ENCODE measurements at regions not wholly inside any gene's neighbourhood (a gene's known extent, or its start where the extent isn't known, plus 50 kb on each side); places are given as distances from the start of the nearest gene placed in this dataset.

- Histone ChIP-seq H3K79me2 (ENCODE audit: insufficient read depth, low read depth) (no peaks in the 10 kb centered on the region), H3K27me3 (ENCODE audit: insufficient read depth, low read depth) (no peaks in the 10 kb centered on the region), H3K27ac (no peak overlapping the region), H2AFZ (ENCODE audit: low read depth) (no peak overlapping the region), H3K4me1 (ENCODE audit: low read depth, poor library complexity, severe bottlenecking) (peaks cover 5% of the 10 kb centered on the region), H3K4me2 (no peak overlapping the region), H3K36me3 (ENCODE audit: insufficient read depth) (no peaks in the 10 kb centered on the region), H4K20me1 (ENCODE audit: insufficient read depth) (no peaks in the 10 kb centered on the region), H3K9ac (no peak overlapping the region), H3K4me3 (IDR thresholded peaks at IDR 0.05; ENCODE audit: insufficient read depth, low read depth, low read length) (no peak overlapping the region)
- TF ChIP-seq CTCF (conservative IDR thresholded peaks at IDR 0.05; ENCODE audit: low read depth, low read length), result no peak
Measured at GRCh38 chr1:84090447-84091245, 53.4 kb upstream of the PRKACB start.

GRCh38 chr1:84089867-84090266 is 54.2 kb upstream of the PRKACB start:
- Histone ChIP-seq H3K36me3 (ENCODE audit: insufficient read depth) (no peaks in the 10 kb centered on the region), H3K4me2 (no peak overlapping the region), H3K27me3 (ENCODE audit: insufficient read depth, low read depth) (no peaks in the 10 kb centered on the region), H3K27ac (no peak overlapping the region), H2AFZ (ENCODE audit: low read depth) (no peak overlapping the region), H3K9ac (no peak overlapping the region), H3K4me3 (IDR thresholded peaks at IDR 0.05; ENCODE audit: insufficient read depth, low read depth, low read length) (no peak overlapping the region), H4K20me1 (ENCODE audit: insufficient read depth) (no peaks in the 10 kb centered on the region), H3K79me2 (ENCODE audit: insufficient read depth, low read depth) (no peaks in the 10 kb centered on the region), H3K4me1 (ENCODE audit: low read depth, poor library complexity, severe bottlenecking) (peaks cover 5% of the 10 kb centered on the region)
- TF ChIP-seq CTCF (conservative IDR thresholded peaks at IDR 0.05; ENCODE audit: low read depth, low read length), result no peak

GRCh38 chr1:84089465-84089864 is 54.6 kb upstream of the PRKACB start:
- H3K4me3 ChIP-seq (IDR thresholded peaks at IDR 0.05; ENCODE audit: insufficient read depth, low read depth, low read length), result no peak overlapping the region
- no peak overlapping the region for H3K27ac ChIP-seq
- H3K9ac ChIP-seq, result no peak overlapping the region
- no peaks in the 10 kb centered on the region for H3K79me2 ChIP-seq (ENCODE audit: insufficient read depth, low read depth)
- no peak overlapping the region for H3K4me2 ChIP-seq
- H3K36me3 ChIP-seq (ENCODE audit: insufficient read depth), result no peaks in the 10 kb centered on the region
- no peaks in the 10 kb centered on the region for H4K20me1 ChIP-seq (ENCODE audit: insufficient read depth)
- TF ChIP-seq CTCF (conservative IDR thresholded peaks at IDR 0.05; ENCODE audit: low read depth, low read length), result no peak
- H3K4me1 ChIP-seq (ENCODE audit: low read depth, poor library complexity, severe bottlenecking), result peaks cover 5% of the 10 kb centered on the region
- no peak overlapping the region for H2AFZ ChIP-seq (ENCODE audit: low read depth)
- H3K27me3 ChIP-seq (ENCODE audit: insufficient read depth, low read depth), result no peaks in the 10 kb centered on the region

GRCh38 chr1:84086616-84087015 is 57.5 kb upstream of the PRKACB start:
- H3K79me2 ChIP-seq (ENCODE audit: insufficient read depth, low read depth), result no peaks in the 10 kb centered on the region
- H3K4me2 ChIP-seq, result no peak overlapping the region
- H3K9ac ChIP-seq, result no peak overlapping the region
- H3K4me3 ChIP-seq (IDR thresholded peaks at IDR 0.05; ENCODE audit: insufficient read depth, low read depth, low read length), result no peak overlapping the region
- no peaks in the 10 kb centered on the region for H4K20me1 ChIP-seq (ENCODE audit: insufficient read depth)
- no peak for TF ChIP-seq CTCF (conservative IDR thresholded peaks at IDR 0.05; ENCODE audit: low read depth, low read length)
- no peak overlapping the region for H3K27ac ChIP-seq
- peaks cover 5% of the 10 kb centered on the region for H3K4me1 ChIP-seq (ENCODE audit: low read depth, poor library complexity, severe bottlenecking)
- no peak overlapping the region for H2AFZ ChIP-seq (ENCODE audit: low read depth)
- H3K36me3 ChIP-seq (ENCODE audit: insufficient read depth), result no peaks in the 10 kb centered on the region
- no peaks in the 10 kb centered on the region for H3K27me3 ChIP-seq (ENCODE audit: insufficient read depth, low read depth)

Data from KMS-11 (cell line).